K562 (cell line): ENCODE measurements at regions not wholly inside any gene's neighbourhood (a gene's known extent, or its start where the extent isn't known, plus 50 kb on each side); places are given as distances from the start of the nearest gene placed in this dataset.

Source experiments
- ATAC-seq: fragments of 200-7000 bp; cut with Tn5 transposase; 3 replicates; pipeline ENCODE4 v1.9.1; 2020; ENCODE audit warnings: moderate library complexity
- BruUV-seq: library from RNA; stranded (reverse); fragments of 400-500 nt; replicated peaks from 2 replicates; lab custom pipeline; 2021; lab: Mats Ljungman, UMichigan
- CTCF ChIA-PET: fragments of 300-600 bp; formaldehyde crosslinking; extraction: SDS; loops from one replicate; lab custom pipeline; 2021; ENCODE audit warnings: low intra/inter-chr PET ratio; lab: Yijun Ruan, JAX
- POLR2A ChIA-PET: fragments of 300-600, 350-650 bp; sonication (Branson Sonifier 250); formaldehyde crosslinking; extraction: SDS; loops from one replicate; lab custom pipeline; 2021; ENCODE audit warnings: antibody characterized with exemption, inconsistent platforms; lab: Yijun Ruan, JAX
- DNase-seq, 4 experiments: peaks; one replicate each; pipeline versions ENCODE4 v3.0.0 to v3.0.0-alpha.2; 2011 to 2018; ENCODE audit warnings: low spot score in 3 of 4, mixed read lengths in 3 of 4; ENCODE audit errors: extremely low read depth in 1 of 4
- FAIRE-seq: peaks from 2 replicates; lab custom pipeline; 2011; peaks lifted over from hg19 to GRCh38; lab: Jason Lieb, UNC
- H2AFZ ChIP-seq: 2 replicates; pipeline ENCODE4 v1.6.0; 2011; ENCODE audit warnings: low read depth, low read length, control low read depth, inconsistent platforms
- H3K27ac ChIP-seq: fragments of 200-600 bp; 3 replicates; pipeline ENCODE4 v1.8.0; 2011; ENCODE audit warnings: low read depth, mild to moderate bottlenecking, control low read depth, inconsistent platforms, low read length, moderate library complexity, mixed read lengths; ENCODE audit errors: extremely low read depth
- H3K27me3 ChIP-seq, 2 experiments: fragments of 300-600 bp in 1 of 2; 2 replicates in 1 of 2; 3 replicates in 1 of 2; pipeline versions ENCODE4 v1.6.0 to v1.8.0; 2011; ENCODE audit warnings: inconsistent platforms in 2 of 2, low read length in 2 of 2, mild to moderate bottlenecking in 1 of 2, mixed read lengths in 1 of 2, moderate library complexity in 1 of 2; ENCODE audit not compliant: control insufficient read depth in 2 of 2, insufficient read depth in 2 of 2
- H3K36me3 ChIP-seq: fragments of 300-600 bp; 3 replicates; pipeline ENCODE4 v1.8.0; 2011; ENCODE audit warnings: mild to moderate bottlenecking, low read length, inconsistent platforms; ENCODE audit not compliant: control insufficient read depth, insufficient read depth
- H3K4me1 ChIP-seq, 2 experiments: fragments of 200-600 bp in 1 of 2; replicated peaks in 1 of 2; 2 replicates in 1 of 2; 3 replicates in 1 of 2; pipeline versions ENCODE4 v1.5.1 to v1.8.0; 2011; ENCODE audit warnings: inconsistent platforms in 2 of 2, low read length in 2 of 2, mild to moderate bottlenecking in 1 of 2, mixed read lengths in 1 of 2, moderate library complexity in 1 of 2; ENCODE audit not compliant: control insufficient read depth in 2 of 2, insufficient read depth in 2 of 2
- H3K4me2 ChIP-seq: 2 replicates; pipeline ENCODE4 v1.6.1; 2011; ENCODE audit warnings: low read length, control low read depth, inconsistent platforms, mixed read lengths; ENCODE audit not compliant: insufficient read depth
- H3K4me3 ChIP-seq: fragments of 200-600 bp; sonication (generic), shearing (Covaris generic); 2 replicates; pipeline ENCODE4 v1.5.1; 2016; ENCODE audit warnings: control low read depth, inconsistent platforms
- H3K79me2 ChIP-seq: fragments of 200-600 bp; 3 replicates; pipeline ENCODE4 v1.8.0; 2011; ENCODE audit warnings: low read length, inconsistent platforms; ENCODE audit not compliant: control insufficient read depth, insufficient read depth
- H3K9ac ChIP-seq, 2 experiments: 2 replicates each; pipeline versions ENCODE4 v1.6.0 to v1.6.1; 2011; ENCODE audit warnings: low read depth in 2 of 2, low read length in 2 of 2, control low read depth in 1 of 2, inconsistent platforms in 1 of 2, mild to moderate bottlenecking in 1 of 2, mixed read lengths in 1 of 2; ENCODE audit not compliant: insufficient read depth in 1 of 2
- H3K9me1 ChIP-seq: one replicate; pipeline ENCODE4 v1.6.0; 2011; ENCODE audit warnings: inconsistent platforms, mild to moderate bottlenecking, low read length, moderate library complexity; ENCODE audit not compliant: control insufficient read depth, insufficient read depth
- H3K9me3 ChIP-seq: replicated peaks from 2 replicates; pipeline ENCODE4 v1.5.1; 2011; ENCODE audit warnings: low read depth, low read length, inconsistent platforms; ENCODE audit not compliant: control insufficient read depth, insufficient read depth
- H4K20me1 ChIP-seq: replicated peaks from 2 replicates; pipeline ENCODE4 v1.6.1; 2011; ENCODE audit warnings: low read length, inconsistent platforms, mixed read lengths; ENCODE audit not compliant: control insufficient read depth, insufficient read depth
- BCL6 ChIP-seq: fragments of 250-450 bp; sonication (Bioruptor Pico); IDR thresholded peaks from 2 replicates; pipeline ENCODE4 v1.4.0; 2020
- ERF ChIP-seq: fragments of 450-650 bp; formaldehyde crosslinking; IDR thresholded peaks from 2 replicates; pipeline ENCODE4 v1.4.0; 2020; ENCODE audit warnings: mild to moderate bottlenecking, mixed read lengths
- HMGN3 ChIP-seq: IDR thresholded peaks from 2 replicates; pipeline ENCODE4 v1.6.1; 2011; ENCODE audit warnings: borderline replicate concordance, low read depth, mild to moderate bottlenecking, mixed read lengths, low read length; ENCODE audit not compliant: insufficient read length; ENCODE audit errors: extremely low read depth
- HNRNPUL1 ChIP-seq: fragments of 200-400 bp; formaldehyde crosslinking; IDR thresholded peaks from 2 replicates; pipeline ENCODE4 v1.6.1; 2017; ENCODE audit warnings: low read length
- IRF2 ChIP-seq: sonication (generic); formaldehyde crosslinking; IDR thresholded peaks from 2 replicates; pipeline ENCODE4 v1.8.1; 2022; ENCODE audit warnings: mild to moderate bottlenecking, missing genetic modification reagents
- KDM1A ChIP-seq, 2 experiments: fragments of 450-650 bp; IDR thresholded peaks; 2 replicates each; pipeline ENCODE4 v1.6.1; 2016; ENCODE audit warnings: mild to moderate bottlenecking in 2 of 2
- NR1H2 ChIP-seq: sonication (generic); formaldehyde crosslinking; IDR thresholded peaks from 2 replicates; pipeline ENCODE4 v1.4.0; 2020; ENCODE audit warnings: mild to moderate bottlenecking, missing genetic modification reagents
- OTX1 ChIP-seq: fragments of 450-650 bp; formaldehyde crosslinking; IDR thresholded peaks from 2 replicates; pipeline ENCODE4 v1.4.0; 2022; ENCODE audit warnings: mild to moderate bottlenecking
- RBM14 ChIP-seq: fragments of 200-400 bp; formaldehyde crosslinking; IDR thresholded peaks from 2 replicates; pipeline ENCODE4 v1.6.1; 2018; ENCODE audit warnings: low read depth, mild to moderate bottlenecking, low read length, moderate library complexity, borderline replicate concordance; ENCODE audit not compliant: insufficient read depth
- THRB ChIP-seq: fragments of 450-650 bp; formaldehyde crosslinking; conservative IDR thresholded peaks from 2 replicates; pipeline ENCODE4 v1.4.0; 2022; ENCODE audit warnings: mild to moderate bottlenecking, missing genetic modification characterization
- ZNF197 ChIP-seq: fragments of 200-800 bp; sonication (Bioruptor generic); IDR thresholded peaks from 2 replicates; pipeline ENCODE4 v1.6.1; 2016; ENCODE audit warnings: low read depth, missing genetic modification characterization, missing compliant biosample characterization
- ZNF41 ChIP-seq: fragments of 250-450 bp; sonication (Bioruptor Pico); conservative IDR thresholded peaks from 2 replicates; pipeline ENCODE4 v1.4.0; 2020; ENCODE audit warnings: mild to moderate bottlenecking
- ZNF76 ChIP-seq: fragments of 250-450 bp; sonication (Bioruptor Pico); IDR thresholded peaks from 2 replicates; pipeline ENCODE4 v1.4.0; 2020; ENCODE audit warnings: mild to moderate bottlenecking, moderate library complexity, borderline replicate concordance
- WGBS: fragments of 100-300 bp; shearing (Covaris generic); methylation state at CpG from one replicate; pipeline ENCODE4 v1.1.6; 2016; ENCODE audit warnings: low coverage, mixed read lengths; ENCODE audit not compliant: insufficient coverage; ENCODE audit errors: missing lambda C conversion rate; 5-methylcytosine and 5-hydroxymethylcytosine counted together
- in situ Hi-C: fragments of 300-500 bp; cut with MboI; formaldehyde crosslinking; loops from 4 replicates; pipeline ENCODE4 v1.15.0; 2018; ENCODE audit warnings: inconsistent platforms, mixed read lengths
- intact Hi-C: fragments of 100-400 bp; cut with micrococcal nuclease; formaldehyde crosslinking; loops from 2 replicates; pipeline ENCODE4 v1.14.2; 2022

GRCh38 chr6:156193381-156193780 is 583.8 kb upstream of the ARID1B start:
- Histone ChIP-seq H3K4me1 (no peaks in the 10 kb centered on the region), H3K9me1 (no peaks in the 10 kb centered on the region), H4K20me1 (no peaks in the 10 kb centered on the region), H3K79me2 (no peaks in the 10 kb centered on the region), H3K36me3 (no peaks in the 10 kb centered on the region), H3K27me3 (no peaks in the 10 kb centered on the region), H3K4me2 (no peak overlapping the region), H3K27ac (no peak overlapping the region), H2AFZ (no peak overlapping the region), H3K9ac (no peak overlapping the region), H3K9me3 (no peaks in the 10 kb centered on the region), H3K4me3 (no peak overlapping the region)
- intact Hi-C loops = no loop called here
- no peak for FAIRE-seq
- BruUV-seq = no TSS peak
- no peak for ATAC-seq
- 0% methylated on average over 4 of the region's 4 CpGs for WGBS
- in situ Hi-C loops = no loop called here
- POLR2A ChIA-PET = interaction anchor here (0.6 kb wide), 1 partner anchor 112 kb away, joined by 4 read pairs; no protein-coding TSS in a partner anchor
- no peak for DNase-seq
- CTCF ChIA-PET = no interaction called here
- TF ChIP-seq KDM1A (IDR thresholded peaks at IDR 0.05) (no peak), HMGN3 (no peak), HNRNPUL1 (no peak), ZNF76 (CRISPR knock-in tag) (no peak), NR1H2 (CRISPR knock-in tag) (no peak), ERF (CRISPR knock-in tag) (no peak), ZNF41 (no peak), OTX1 (CRISPR knock-in tag) (no peak), THRB (CRISPR knock-in tag) (no peak), IRF2 (CRISPR knock-in tag) (no peak), RBM14 (no peak), BCL6 (CRISPR knock-in tag) (no peak), ZNF197 (CRISPR knock-in tag) (no peak)
